IMR-90 (cell line): ENCODE measurements at regions not wholly inside any gene's neighbourhood (a gene's known extent, or its start where the extent isn't known, plus 50 kb on each side); places are given as distances from the start of the nearest gene placed in this dataset.

ENCODE experiments used
- ATAC-seq: fragments of 200-7000 bp; cut with Tn5 transposase; 2 replicates; pipeline ENCODE4 v1.9.1; 2020; ENCODE audit warnings: low read depth, mild to moderate bottlenecking, moderate library complexity
- BruUV-seq: library from RNA; stranded (reverse); fragments of 400-500 nt; replicated peaks from 2 replicates; lab custom pipeline; 2021; lab: Mats Ljungman, UMichigan
- CTCF ChIA-PET: fragments of 300-600 bp; formaldehyde crosslinking; extraction: SDS; loops from one replicate; lab custom pipeline; 2021; ENCODE audit warnings: antibody characterized with exemption; lab: Yijun Ruan, JAX
- POLR2A ChIA-PET: fragments of 300-600 bp; sonication (Branson Sonifier 250); formaldehyde crosslinking; loops from one replicate; lab custom pipeline; 2022; ENCODE audit warnings: antibody characterized with exemption; ENCODE audit not compliant: unreplicated experiment; lab: Charles Lee
- DNase-seq: peaks from one replicate; pipeline ENCODE4 v3.0.0; 2013
- H2AFZ ChIP-seq: replicated peaks from 2 replicates; pipeline ENCODE3; 2013; ENCODE audit warnings: low read length, mild to moderate bottlenecking; ENCODE audit not compliant: poor library complexity
- H2AK5ac ChIP-seq: 2 replicates; pipeline ENCODE4 v1.6.1; 2013; ENCODE audit warnings: low read depth, low read length, inconsistent platforms
- H2AK9ac ChIP-seq: replicated peaks from 2 replicates; pipeline ENCODE3; 2013; ENCODE audit warnings: mild to moderate bottlenecking, low read depth, low read length, moderate library complexity; ENCODE audit not compliant: poor library complexity
- H2BK120ac ChIP-seq: 2 replicates; pipeline ENCODE4 v1.6.1; 2013; ENCODE audit warnings: low read depth, low read length, inconsistent platforms
- H2BK15ac ChIP-seq: 3 replicates; pipeline ENCODE4 v1.6.1; 2013; ENCODE audit warnings: low read depth, low read length, inconsistent platforms
- H2BK20ac ChIP-seq: 2 replicates; pipeline ENCODE4 v1.6.1; 2013; ENCODE audit warnings: low read depth, mild to moderate bottlenecking, inconsistent platforms, low read length, moderate library complexity
- H2BK5ac ChIP-seq: 2 replicates; pipeline ENCODE4 v1.6.1; 2013; ENCODE audit warnings: mild to moderate bottlenecking, low read depth, low read length, inconsistent platforms; ENCODE audit not compliant: poor library complexity, severe bottlenecking
- H3K14ac ChIP-seq: replicated peaks from 2 replicates; pipeline ENCODE4 v1.6.1; 2013; ENCODE audit warnings: low read depth, low read length, inconsistent platforms
- H3K18ac ChIP-seq: 2 replicates; pipeline ENCODE4 v1.6.1; 2013; ENCODE audit warnings: low read depth, low read length, control low read depth
- H3K23ac ChIP-seq: 2 replicates; pipeline ENCODE4 v1.6.1; 2013; ENCODE audit warnings: low read depth, low read length, inconsistent platforms
- H3K27ac ChIP-seq: 2 replicates; pipeline ENCODE4 v1.5.1; 2013; ENCODE audit warnings: mild to moderate bottlenecking, control low read depth, low read length; ENCODE audit not compliant: insufficient read depth
- H3K27me3 ChIP-seq: 2 replicates; pipeline ENCODE4 v1.6.1; 2013; ENCODE audit warnings: low read length; ENCODE audit not compliant: control insufficient read depth, insufficient read depth
- H3K36me3 ChIP-seq: 2 replicates; pipeline ENCODE4 v1.6.1; 2013; ENCODE audit warnings: low read length, mixed read lengths; ENCODE audit not compliant: control insufficient read depth, insufficient read depth
- H3K4ac ChIP-seq: 2 replicates; pipeline ENCODE4 v1.6.1; 2013; ENCODE audit warnings: low read depth, low read length, inconsistent platforms
- H3K4me1 ChIP-seq: 2 replicates; pipeline ENCODE4 v1.6.1; 2013; ENCODE audit warnings: low read length, mixed read lengths; ENCODE audit not compliant: control insufficient read depth, insufficient read depth
- H3K4me2 ChIP-seq: 2 replicates; pipeline ENCODE4 v1.6.1; 2013; ENCODE audit warnings: low read depth, mild to moderate bottlenecking, control low read depth, low read length, moderate library complexity
- H3K4me3 ChIP-seq: 2 replicates; pipeline ENCODE4 v1.5.1; 2013; ENCODE audit warnings: low read depth, mild to moderate bottlenecking, control low read depth, low read length, moderate library complexity; ENCODE audit not compliant: insufficient read depth
- H3K56ac ChIP-seq: 2 replicates; pipeline ENCODE4 v1.6.1; 2013; ENCODE audit warnings: low read length, inconsistent platforms; ENCODE audit not compliant: insufficient read depth; ENCODE audit errors: extremely low read depth
- H3K79me1 ChIP-seq, 2 experiments: 2 replicates each; pipeline ENCODE4 v1.6.1; 2013; ENCODE audit warnings: low read length in 2 of 2, inconsistent platforms in 1 of 2, low read depth in 1 of 2
- H3K9ac ChIP-seq: 2 replicates; pipeline ENCODE4 v1.6.1; 2013; ENCODE audit warnings: low read depth, low read length, control low read depth
- H3K9me1 ChIP-seq: 2 replicates; pipeline ENCODE4 v1.6.1; 2013; ENCODE audit warnings: low read length, inconsistent platforms; ENCODE audit not compliant: insufficient read depth
- H3K9me3 ChIP-seq: 2 replicates; pipeline ENCODE4 v1.6.1; 2013; ENCODE audit warnings: low read length; ENCODE audit not compliant: control insufficient read depth, insufficient read depth
- H4K20me1 ChIP-seq: 2 replicates; pipeline ENCODE4 v1.6.1; 2013; ENCODE audit warnings: low read length, inconsistent platforms; ENCODE audit not compliant: insufficient read depth
- H4K5ac ChIP-seq: 2 replicates; pipeline ENCODE4 v1.6.1; 2013; ENCODE audit warnings: mild to moderate bottlenecking, low read depth, low read length, control low read depth
- H4K8ac ChIP-seq, 2 experiments: 2 replicates each; pipeline ENCODE4 v1.6.1; 2013; ENCODE audit warnings: low read depth in 2 of 2, low read length in 2 of 2, control low read depth in 1 of 2, inconsistent platforms in 1 of 2
- H4K91ac ChIP-seq: 2 replicates; pipeline ENCODE4 v1.6.1; 2013; ENCODE audit warnings: low read depth, low read length, inconsistent platforms; ENCODE audit not compliant: insufficient read depth
- RFX5 ChIP-seq: IDR thresholded peaks from 2 replicates; pipeline ENCODE4 v1.8.0; 2012; ENCODE audit warnings: low read depth, mild to moderate bottlenecking, low read length, moderate library complexity
- WGBS, 2 experiments: methylation state at CpG; one replicate each; pipeline versions ENCODE4 v1.1.5 to v1.1.7; 2013; ENCODE audit warnings: missing lambda C conversion rate in 2 of 2; ENCODE audit not compliant: insufficient read length in 1 of 2; ENCODE audit errors: extremely low coverage in 2 of 2; 5-methylcytosine and 5-hydroxymethylcytosine counted together
- dilution Hi-C: fragments of 300-500 bp; cut with HindIII; formaldehyde crosslinking; loops from one replicate; pipeline ENCODE4 v1.14.3; 2018; ENCODE audit warnings: low sequenced_read_pairs; ENCODE audit not compliant: unreplicated experiment
- in situ Hi-C: fragments of 300-500 bp; cut with MboI; formaldehyde crosslinking; loops from 3 replicates; pipeline ENCODE4 v1.14.3; 2019; ENCODE audit warnings: low sequenced_read_pairs, inconsistent platforms, mixed read lengths
- intact Hi-C: fragments of 100-400 bp; cut with micrococcal nuclease; formaldehyde crosslinking; loops from 2 replicates; pipeline ENCODE4 v1.10.0; 2022

- Histone ChIP-seq H4K91ac (no peak overlapping the region), H3K4me3 (no peak overlapping the region), H2AFZ (no peak overlapping the region), H3K56ac (no peak overlapping the region), H3K9me3 (peaks cover 4% of the 10 kb centered on the region), H4K20me1 (no peaks in the 10 kb centered on the region), H2BK120ac (no peak overlapping the region), H3K4me1 (no peaks in the 10 kb centered on the region; the same call in none of the 2 replicates), H3K27ac (no peak overlapping the region), H3K27me3 (no peaks in the 10 kb centered on the region), H4K5ac (no peak overlapping the region), H3K23ac (no peak overlapping the region), H2AK9ac (no peak overlapping the region), H3K4ac (no peak overlapping the region), H2BK15ac (no peak overlapping the region), H3K9ac (no peak overlapping the region), H3K79me1 (no peaks in the 10 kb centered on the region), H3K18ac (no peak overlapping the region), H3K14ac (no peak overlapping the region), H2BK20ac (no peak overlapping the region), H2AK5ac (no peak overlapping the region), H3K4me2 (no peak overlapping the region), H2BK5ac (no peak overlapping the region), H3K36me3 (no peaks in the 10 kb centered on the region), H4K8ac (no peak overlapping the region), H3K9me1 (no peaks in the 10 kb centered on the region)
- in situ Hi-C loops (no loop called here), dilution Hi-C loops (no loop called here), intact Hi-C loops (no loop called here)
- ATAC-seq = no peak
- WGBS, 2 experiments = no CpG with 5 or more reads among the region's 1 CpG
- BruUV-seq = no TSS peak
- DNase-seq = no peak
- ChIA-PET POLR2A (interaction anchor here (1.0 kb wide), 1 partner anchor 19 kb away, joined by 3 read pairs; no protein-coding TSS in a partner anchor), CTCF (interaction anchor here (0.7 kb wide), 1 partner anchor 12 kb away, joined by 3 read pairs; no protein-coding TSS in a partner anchor)
- TF ChIP-seq RFX5 = no peak
Observed at GRCh38 chr5:39484673-39485072, 59.9 kb upstream of the DAB2 start.
